HG02763 (cell line): ENCODE measurements at regions not wholly inside any gene's neighbourhood (a gene's known extent, or its start where the extent isn't known, plus 50 kb on each side); places are given as distances from the start of the nearest gene placed in this dataset.
"Not testable (repeated sequence)": the region's sequence is repeated elsewhere in the genome, so short reads cannot be mapped to it uniquely, and the experiment has no call there.

ENCODE experiments used
- ATAC-seq: cut with Tn5 transposase; IDR thresholded peaks from one replicate; pipeline ENCODE4 v1.9.1; 2021; ENCODE audit warnings: mild to moderate bottlenecking, moderate library complexity; ENCODE audit not compliant: unreplicated experiment

GRCh38 chr13:73820285-73820684 is 313.9 kb downstream of the KLF12 start:
- no peak for ATAC-seq

DNA sequence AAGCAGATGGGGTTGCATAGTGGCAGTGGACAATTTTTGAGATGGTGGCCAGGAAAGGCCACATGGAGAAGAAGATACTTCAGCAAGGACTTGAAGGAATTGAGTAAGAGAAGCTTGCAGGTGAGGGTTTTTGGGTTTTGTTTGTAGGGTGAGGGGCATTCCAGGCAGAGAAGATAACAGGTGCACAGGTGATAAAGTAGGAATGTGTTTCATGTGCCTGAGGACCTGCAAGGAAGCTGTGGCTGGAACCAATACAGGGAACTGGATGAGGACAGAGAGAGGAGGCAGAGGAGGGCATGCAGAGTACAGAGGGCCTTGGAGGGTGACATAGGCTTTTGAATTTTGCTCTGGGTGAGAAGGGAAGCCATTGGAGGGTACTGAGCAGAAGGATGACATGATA is 314.5 kb downstream of the KLF12 start:
- no peak for ATAC-seq

DNA sequence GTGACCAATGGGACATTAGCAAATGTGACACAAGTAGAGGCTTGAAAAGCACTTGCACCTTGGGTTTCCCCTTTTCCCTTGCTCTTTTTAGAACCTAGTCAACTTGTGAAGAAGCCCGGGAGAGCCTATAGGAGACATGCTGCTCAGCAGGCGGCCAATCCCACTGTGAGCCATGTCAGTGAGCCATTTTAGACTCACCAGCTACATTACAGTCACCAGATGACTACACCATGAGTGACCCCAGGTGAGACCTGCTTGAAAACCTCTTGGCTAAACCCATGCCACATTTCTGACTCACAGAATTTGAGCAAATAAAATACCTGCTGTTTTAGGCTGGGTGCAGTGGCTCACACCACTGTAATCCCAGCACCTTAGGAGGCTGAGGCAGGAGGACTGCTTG is 317.5 kb downstream of the KLF12 start:
- ATAC-seq: no peak

GRCh38 chr13:73815796-73816195 is 318.4 kb downstream of the KLF12 start:
- ATAC-seq: no peak

DNA sequence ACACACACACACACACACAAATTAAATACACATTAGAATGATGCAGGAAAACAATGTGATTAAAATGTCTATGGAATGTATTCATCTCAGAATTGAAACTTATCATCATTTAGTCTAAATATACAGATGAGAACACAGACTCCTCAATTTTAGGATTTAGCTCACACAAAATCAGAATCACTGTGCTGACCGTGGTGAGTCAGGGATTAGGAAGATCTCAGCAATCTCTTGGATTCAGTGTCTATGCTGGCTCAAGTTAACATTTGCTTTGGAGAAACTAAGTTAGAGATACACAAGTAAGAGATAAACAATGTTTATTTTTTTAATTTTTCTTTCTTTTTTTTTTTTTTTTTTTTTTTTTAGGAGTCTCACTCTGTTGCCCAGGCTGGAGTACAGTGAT is 323.6 kb downstream of the KLF12 start:
- ATAC-seq: no peak

DNA sequence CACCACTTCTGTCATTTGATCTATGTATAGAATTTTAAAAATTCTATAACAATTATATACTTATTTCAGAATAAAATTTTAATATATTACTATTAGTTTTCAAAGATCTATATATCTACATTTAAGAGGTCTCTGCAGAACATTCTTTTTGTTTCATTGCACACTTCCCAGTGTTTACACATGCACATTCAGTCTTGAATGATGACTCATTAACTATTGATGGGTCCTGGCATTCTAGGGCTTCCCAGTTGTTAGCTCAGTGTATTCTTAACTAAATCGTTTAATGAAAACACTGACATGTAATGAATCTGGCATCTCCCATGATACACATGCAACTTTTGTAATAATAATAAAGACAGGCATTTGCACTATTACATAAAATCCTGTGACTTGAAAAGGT is 324.6 kb downstream of the KLF12 start:
- ATAC-seq: no peak

GRCh38 chr13:73808318-73808717 is 325.9 kb downstream of the KLF12 start:
- no peak for ATAC-seq

- ATAC-seq: not testable (repeated sequence)
Measured at GRCh38 chr13:73805326-73805958, 328.8 kb downstream of the KLF12 start.

DNA sequence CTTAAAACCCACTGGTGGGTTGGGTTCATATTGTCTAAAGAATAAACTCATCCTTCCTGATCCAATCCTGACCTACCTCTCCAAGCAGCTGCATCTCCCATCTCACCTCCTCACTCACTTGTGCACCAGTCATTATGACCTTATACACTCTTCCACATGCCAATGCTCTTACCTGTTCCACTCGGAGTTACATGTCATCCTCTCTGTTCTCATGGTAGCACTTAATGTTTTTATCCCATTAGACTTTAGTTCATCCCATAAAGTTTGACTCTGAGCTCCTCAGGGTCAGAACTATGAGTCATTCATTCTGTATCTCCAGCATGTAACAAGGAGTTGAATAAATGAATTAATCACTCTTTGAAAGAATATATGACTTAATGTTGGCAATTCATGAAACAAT is 330.2 kb downstream of the KLF12 start:
- ATAC-seq: no peak

DNA sequence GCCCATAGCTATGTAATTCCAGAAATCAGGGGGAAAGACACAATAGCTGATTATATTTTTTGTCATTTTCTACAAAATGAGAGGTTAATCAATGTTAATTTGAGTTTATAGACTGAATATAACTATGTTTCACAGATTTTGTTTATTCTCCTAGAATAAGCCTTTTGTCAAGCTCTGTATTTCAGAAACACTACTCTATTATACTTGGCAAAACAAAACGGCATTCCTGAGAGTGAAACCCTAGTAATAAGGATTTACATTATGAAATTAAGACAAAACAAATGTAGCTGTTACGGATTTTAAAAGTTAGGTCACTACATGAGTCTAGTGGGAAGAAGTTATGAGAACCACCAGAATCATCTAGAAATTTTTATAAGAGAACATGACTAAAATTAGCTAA is 334.2 kb downstream of the KLF12 start:
- no peak for ATAC-seq

- ATAC-seq: no peak
Measured at GRCh38 chr13:73794755-73795154, 339.4 kb downstream of the KLF12 start.

DNA sequence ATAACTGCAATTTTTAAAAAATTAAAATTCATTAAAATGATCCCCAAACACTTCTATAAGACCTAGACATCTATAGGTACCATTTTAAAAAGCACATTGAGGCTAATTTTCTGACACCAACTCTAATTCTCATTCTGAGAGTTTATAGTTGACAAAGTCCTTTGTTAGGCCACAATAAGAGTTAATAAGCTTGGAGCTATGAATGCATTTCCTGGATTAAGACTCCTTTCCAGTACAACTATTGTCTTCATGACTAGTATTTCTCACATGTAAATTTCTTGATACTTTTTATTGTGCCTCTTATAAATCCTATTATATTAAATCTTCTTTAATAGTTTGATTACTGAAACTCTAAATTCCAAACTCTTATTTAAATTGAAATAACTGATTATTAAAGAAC is 340.8 kb downstream of the KLF12 start:
- no peak for ATAC-seq

GRCh38 chr13:73792796-73793195 is 341.4 kb downstream of the KLF12 start:
- no peak for ATAC-seq

- no peak for ATAC-seq
Measured at GRCh38 chr13:73782450-73783449, 351.5 kb downstream of the KLF12 start.

DNA sequence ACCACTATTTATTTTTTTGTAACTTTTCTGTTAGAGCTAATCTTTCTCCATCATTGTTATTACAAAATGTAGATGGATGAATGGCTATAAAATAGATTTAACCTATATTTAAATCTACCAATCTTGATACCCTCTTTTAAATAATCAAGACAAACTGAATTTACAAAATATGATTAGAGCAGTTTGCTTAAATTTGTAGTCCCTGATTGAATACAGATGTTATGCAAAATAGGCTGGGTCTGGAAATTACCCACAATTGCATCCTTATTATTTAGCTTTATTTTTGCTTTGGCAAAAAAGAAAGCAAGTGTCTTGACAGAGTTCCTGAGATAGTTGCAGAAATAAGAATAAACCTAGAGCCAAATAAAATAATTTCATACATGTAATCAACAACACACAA is 352.8 kb downstream of the KLF12 start:
- no peak for ATAC-seq

DNA sequence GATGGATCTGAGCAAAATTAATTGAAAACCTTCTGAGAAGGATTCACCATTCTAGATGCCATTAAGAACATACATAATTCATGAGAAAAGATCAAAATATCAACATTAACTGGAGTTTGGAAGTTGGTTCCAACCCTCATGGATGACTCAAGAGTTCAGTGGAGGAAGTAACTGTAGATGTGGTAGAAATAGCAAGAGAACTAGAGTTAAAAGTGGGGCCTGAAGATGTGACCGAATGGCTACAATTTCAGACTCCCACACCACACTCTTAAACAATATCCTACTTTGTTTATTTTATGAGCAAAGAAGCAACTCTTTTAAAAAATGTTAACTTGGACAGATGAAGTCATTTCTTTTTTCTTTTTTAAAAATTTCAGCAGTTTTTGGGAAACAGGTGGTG is 354.3 kb downstream of the KLF12 start:
- no peak for ATAC-seq

DNA sequence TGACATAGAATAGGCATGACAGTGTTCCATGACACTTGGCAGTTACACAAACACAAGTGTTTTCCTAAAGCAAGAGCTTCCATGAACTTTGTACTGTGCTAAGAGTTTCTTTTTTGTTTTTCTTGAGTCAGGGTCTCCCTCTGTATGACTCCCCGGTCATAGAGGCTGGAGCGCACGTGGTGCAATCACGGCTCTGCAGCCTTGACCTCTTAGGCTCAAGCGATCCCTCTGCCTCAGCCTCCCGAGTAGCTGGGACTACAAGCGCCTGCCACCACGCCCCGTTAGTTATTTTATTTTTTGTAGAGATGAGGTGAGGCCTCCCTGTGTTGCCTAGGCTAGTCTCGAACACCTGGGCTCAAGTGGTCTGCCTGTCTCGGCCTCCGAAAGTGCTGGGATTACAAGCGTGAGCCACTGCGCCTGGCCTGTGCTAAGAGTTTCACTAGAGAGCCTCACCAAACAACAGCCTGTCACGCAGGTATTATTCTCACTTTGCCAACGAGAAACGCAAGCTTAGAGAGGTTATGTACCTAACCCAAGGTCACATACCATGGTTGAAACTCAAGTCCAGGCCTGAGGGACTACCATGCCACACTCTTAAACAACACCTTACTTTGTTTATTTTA is 355.9 kb downstream of the KLF12 start:
- ATAC-seq: no peak

DNA sequence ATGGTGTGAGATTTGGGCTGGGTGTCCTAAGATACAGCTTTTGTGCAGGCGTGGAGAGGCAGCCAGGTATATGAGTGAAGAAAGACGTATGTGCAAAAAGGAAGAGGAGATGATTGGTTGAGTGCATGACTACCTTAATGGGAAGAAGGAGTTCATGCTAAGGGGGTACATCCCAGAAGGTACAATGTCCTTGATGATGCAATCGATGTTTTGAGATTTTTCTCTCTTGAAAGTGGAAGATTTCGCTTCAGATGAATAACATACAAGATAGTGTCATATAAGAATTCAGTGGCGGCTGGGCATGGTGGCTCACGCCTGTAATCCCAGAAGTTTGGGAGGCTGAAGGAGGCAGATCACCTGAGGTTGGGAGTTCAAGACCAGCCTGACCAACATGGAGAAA is 357.1 kb downstream of the KLF12 start:
- no peak for ATAC-seq

- ATAC-seq: no peak
Measured at GRCh38 chr13:73776151-73776785, 357.9 kb downstream of the KLF12 start.

GRCh38 chr13:73773168-73773549 is 361.0 kb downstream of the KLF12 start:
- no peak for ATAC-seq

- no peak for ATAC-seq
Measured at GRCh38 chr13:73772449-73773167, 361.6 kb downstream of the KLF12 start.
